Ramos (cell line): ENCODE measurements at regions not wholly inside any gene's neighbourhood (a gene's known extent, or its start where the extent isn't known, plus 50 kb on each side); places are given as distances from the start of the nearest gene placed in this dataset.
"Not testable (repeated sequence)": the region's sequence is repeated elsewhere in the genome, so short reads cannot be mapped to it uniquely, and the experiment has no call there.

Experiments
- in situ Hi-C: fragments of 300-500 bp; cut with MboI; formaldehyde crosslinking; loops from one replicate; pipeline ENCODE4 v1.14.3; 2022; ENCODE audit warnings: low sequenced_read_pairs; ENCODE audit not compliant: unreplicated experiment

DNA sequence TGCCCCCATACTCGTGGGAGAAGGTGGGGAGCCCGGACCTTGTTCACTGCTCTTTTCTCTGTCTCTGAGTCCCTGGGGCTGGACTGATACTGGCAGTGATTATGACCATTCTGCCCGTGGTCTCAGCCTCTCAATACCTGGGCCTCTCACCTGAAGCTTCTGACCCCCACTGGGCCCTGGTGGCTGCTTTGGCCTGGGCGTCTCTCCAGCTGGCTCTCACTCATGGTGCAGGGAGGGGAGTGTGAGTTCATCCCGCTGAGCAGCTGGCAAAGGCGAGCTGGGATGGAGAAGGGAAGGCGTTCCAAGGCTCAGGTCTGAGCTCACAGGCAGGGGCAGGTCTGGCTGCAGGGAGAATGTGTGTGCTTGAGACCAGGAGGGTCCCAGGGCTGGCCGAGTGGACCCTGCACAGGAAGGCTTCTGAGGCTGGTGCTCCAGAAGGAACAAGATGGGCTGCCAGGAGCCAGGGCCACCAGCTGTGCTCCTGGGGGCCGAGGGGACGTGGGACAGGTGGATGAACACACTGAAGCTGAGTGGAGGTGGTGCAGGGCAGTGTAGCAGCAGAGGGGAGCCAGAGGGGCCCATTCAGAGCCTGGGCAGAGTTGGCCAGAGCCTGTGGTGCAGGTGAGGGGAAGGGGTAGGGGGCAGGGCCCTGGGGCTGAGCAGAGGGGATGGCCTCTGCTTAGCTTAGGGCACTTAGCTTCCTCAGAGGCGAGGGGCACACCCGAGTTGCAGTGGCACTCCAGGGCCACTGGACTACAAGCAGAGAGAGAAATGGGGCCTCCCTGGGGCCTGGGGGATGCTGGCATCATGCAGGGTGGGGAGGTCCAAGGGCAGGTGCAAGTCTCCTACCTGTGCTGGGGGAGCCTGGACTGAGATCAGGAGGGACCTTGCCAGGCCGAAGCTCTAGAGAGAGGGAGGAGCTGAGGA is 122.5 kb downstream of the TMEM121 start:
- in situ Hi-C loops = not testable (repeated sequence)

DNA sequence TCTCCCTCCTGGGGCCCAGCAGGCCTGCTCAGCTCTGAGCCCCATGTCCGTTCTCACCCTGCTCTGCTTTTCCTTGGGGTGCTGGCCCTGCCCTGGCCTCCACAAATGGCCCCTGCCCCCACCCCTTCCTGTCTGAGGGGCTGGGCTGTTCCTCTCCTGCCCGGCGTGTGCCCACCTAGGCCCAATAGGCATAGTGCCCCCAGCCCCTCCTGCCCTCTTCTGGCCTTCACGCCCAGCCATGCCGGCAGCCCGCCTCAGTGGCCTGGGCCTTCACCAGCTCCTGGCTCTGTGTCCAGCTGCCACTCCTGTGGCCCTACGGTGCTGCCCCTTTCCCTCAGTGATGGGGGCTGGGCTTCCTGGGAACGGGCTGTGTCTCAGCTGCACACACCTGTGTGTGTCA is 125.9 kb downstream of the TMEM121 start:
- in situ Hi-C loops = loop anchor here (25.0 kb wide), 1 partner anchor 785 kb away; no protein-coding TSS in a partner anchor

DNA sequence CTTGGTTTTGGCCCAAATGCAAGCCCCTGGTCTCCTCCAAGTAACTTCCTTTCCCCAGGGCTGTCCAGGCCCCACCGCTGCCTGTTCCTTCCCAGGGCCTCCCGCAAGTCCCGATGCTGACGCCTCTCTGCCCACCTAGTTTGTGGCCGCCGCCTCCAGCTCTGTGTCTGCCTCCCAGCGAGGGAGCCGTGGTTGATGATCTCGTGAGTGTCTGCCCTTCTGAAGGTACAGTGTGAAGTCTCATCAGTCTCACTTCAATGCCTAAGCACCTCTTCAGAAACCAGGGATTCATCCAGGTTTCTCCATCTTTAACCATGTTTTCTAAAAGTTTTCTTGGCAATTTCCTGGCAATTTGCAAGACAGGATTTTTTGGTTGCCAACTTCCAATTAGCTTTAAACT is 127.5 kb downstream of the TMEM121 start:
- in situ Hi-C loops = loop anchor here (25.0 kb wide), 1 partner anchor 783 kb away; no protein-coding TSS in a partner anchor

DNA sequence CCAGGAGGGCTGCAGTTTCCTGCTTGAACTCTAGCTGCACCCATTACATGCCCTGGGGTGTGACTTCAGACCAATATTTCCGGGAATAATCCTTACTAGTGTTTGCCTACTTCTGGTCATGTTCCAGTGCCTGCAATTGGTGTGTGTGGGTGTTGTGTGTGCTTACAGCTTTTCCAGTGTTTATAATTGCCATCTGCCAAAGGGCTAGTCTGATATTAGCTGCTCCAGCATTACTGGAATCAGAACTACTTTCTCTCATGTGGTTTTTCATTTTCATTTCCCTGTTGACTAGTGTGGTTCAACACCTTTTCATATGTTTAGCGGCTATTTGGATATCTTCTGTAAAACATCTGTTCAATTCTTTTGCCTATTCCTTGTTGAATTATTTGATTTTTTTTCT is 132.9 kb downstream of the TMEM121 start:
- in situ Hi-C loops = loop anchor here (25.0 kb wide), 1 partner anchor 778 kb away; no protein-coding TSS in a partner anchor

DNA sequence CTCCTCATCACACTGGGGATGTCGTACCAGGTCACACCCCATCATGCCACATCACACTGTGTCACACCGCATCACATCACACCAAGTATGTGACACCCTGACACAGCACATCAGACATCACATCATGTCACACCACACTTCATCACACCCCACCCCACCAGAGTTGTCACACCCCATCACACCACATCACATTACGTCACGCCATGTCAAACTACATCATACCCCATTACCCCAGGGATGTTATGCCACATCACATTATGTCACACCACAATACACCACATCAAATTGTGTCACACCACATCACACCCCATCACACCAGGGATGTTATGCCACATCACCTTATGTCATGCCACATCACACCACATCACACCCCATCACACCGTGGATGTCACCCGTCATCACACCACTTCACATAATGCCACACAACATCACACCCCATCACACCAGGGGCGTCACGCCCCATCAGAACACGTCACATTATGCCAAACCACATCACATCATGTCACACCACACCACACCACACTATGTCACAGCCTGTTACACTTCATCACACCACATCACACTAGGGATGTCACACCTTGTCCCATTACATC is 133.6 kb downstream of the TMEM121 start:
- in situ Hi-C loops = loop anchor here (25.0 kb wide), 1 partner anchor 777 kb away; no protein-coding TSS in a partner anchor

DNA sequence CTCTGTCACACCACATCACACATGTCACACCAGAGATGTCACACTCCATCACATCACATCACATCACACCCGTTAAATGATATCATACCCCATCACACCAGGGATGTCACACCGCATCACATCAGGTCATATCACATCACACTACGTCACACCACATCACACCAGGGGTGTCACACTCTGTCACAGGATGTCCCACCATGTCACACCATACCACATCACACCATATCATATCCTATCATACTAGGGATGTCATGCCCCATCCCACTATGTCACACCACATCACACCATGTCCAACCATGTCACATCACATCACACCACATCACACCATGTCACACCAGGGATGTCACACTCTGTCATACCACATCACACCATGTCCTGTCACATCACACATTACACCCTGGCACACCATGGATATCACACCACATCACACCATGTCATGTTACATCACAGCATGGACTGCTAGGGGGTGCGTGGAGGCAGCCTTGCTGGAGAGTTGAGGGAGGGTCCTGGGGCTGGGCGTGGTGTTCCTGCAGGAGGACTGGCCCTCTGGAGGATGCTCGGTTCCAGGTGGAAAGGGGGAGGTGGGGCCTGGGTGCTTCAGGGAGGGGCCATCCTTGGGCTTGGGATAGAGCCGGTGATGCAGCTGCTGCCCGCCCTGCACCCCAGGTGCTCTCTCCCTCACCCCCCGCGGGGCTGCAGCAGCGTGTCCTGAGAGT is 134.6 kb downstream of the TMEM121 start:
- in situ Hi-C loops = loop anchor here (25.0 kb wide), 1 partner anchor 776 kb away; no protein-coding TSS in a partner anchor

DNA sequence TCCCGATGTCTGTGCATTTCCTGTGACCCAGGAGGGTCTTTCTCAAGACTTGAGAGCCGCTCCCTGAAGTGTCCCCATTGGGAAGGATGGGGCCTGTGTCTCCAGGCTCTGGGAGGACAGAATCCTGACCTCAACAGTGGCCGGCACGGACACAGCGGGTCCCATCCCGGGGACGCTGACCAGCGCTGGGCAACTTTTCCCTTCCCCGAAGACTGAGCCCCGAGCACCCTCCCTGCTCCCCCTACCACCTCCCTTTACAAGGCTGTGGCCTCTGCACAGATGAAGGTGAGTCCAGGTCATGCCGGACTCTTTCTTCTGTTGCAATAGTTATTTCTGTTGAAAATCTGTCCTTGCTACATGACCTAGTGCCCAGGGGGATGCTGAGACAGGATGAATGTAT is 135.7 kb downstream of the TMEM121 start:
- in situ Hi-C loops = loop anchor here (25.0 kb wide), 1 partner anchor 775 kb away; no protein-coding TSS in a partner anchor

DNA sequence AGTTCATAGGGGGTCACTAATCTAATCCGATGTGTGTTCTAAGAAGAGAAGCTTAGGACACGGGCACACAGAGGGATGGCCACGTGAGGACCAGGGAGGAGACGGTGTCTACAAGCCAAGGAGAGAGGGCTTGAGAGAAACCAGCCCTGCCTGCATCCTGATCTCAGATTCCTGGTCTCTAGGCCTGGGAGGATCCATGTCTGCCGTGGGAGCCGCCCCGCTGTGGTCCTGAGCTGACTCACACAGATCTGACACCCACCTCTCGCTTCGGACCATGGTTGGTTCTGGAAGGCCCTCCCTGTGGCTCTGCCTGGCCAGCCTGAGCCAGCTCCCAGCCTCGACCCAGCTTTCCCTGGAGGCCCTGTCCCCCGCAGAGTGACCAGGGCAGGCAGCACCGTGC is 136.2 kb downstream of the TMEM121 start:
- in situ Hi-C loops = loop anchor here (25.0 kb wide), 1 partner anchor 775 kb away; no protein-coding TSS in a partner anchor

DNA sequence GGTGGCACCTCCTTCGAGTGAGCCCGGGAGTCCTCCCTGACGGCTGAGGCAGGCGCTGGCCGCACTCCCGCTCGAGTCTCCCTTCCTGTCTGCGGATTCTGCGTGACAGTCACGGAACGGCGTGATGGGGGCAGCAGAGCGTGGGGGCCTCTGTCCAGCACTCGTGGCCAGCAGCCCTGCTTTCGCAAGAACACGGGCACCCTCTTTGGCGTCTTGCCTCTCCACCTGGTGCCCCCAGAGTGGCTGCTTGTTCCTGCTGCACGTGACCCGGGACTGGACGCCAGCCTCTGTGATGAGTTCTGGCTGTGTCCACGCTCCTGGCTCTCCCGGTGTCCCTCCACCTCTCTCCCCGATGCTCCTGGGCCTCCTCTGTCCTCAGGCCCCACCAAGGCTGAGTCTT is 136.9 kb downstream of the TMEM121 start:
- in situ Hi-C loops = loop anchor here (25.0 kb wide), 1 partner anchor 774 kb away; no protein-coding TSS in a partner anchor

DNA sequence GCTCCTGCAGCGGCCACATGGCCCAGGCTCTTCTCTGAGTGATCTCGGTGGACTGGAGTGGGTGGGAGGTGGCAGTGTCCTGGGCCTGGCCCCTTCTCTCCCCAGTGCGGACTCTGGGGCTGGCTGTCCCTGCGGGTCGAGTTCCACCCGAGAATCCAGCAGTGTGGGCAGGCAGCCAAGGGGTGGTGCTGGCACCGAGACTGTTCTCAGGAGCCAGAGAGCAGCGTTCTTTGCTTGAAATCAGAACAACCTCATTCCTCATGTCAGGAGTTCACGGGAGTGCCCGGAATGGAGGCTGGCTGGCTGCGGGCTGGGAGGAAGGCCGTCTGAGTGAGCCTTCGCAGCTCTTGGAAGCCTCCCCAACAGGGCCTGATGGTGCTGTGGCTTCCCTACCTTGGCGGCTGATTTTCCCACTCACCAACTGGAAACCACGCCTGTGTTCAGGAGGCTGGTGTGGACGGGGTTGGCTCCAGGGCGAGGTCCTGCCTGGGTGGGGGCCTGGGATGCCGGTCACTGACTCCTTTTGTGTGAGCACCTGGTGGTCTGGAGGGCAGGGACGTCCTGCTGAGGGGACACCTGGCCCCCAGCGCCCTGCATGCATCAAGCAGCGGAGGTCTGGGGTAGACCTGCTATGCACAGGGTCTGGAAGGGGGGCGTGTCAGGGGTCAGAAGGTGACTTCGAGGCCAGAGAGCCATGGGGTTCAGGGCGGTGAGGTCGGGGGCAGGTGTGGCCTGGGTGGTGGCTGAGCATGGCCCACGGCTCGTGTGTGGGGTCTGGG is 137.6 kb downstream of the TMEM121 start:
- in situ Hi-C loops = loop anchor here (25.0 kb wide), 1 partner anchor 773 kb away; no protein-coding TSS in a partner anchor

DNA sequence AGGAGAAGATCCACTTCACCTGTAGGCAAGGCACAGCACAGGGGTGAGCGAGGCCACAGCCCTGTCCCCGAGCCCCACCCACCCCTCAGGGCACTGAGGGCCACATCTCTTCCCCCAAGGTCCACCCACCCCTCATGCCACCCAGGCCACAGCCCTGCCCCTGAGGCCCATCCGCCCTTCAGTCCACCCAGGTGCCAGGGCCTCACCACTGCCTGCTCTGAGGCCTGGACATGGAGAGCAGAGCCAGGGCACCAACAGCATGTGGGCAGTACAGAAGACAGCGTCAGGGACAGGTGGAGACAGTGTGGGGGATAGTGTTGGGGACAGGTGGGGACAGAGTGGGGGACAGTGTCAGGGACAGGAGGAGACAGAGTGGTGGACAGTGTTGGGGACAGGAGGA is 138.3 kb downstream of the TMEM121 start:
- in situ Hi-C loops = loop anchor here (25.0 kb wide), 1 partner anchor 773 kb away; no protein-coding TSS in a partner anchor

DNA sequence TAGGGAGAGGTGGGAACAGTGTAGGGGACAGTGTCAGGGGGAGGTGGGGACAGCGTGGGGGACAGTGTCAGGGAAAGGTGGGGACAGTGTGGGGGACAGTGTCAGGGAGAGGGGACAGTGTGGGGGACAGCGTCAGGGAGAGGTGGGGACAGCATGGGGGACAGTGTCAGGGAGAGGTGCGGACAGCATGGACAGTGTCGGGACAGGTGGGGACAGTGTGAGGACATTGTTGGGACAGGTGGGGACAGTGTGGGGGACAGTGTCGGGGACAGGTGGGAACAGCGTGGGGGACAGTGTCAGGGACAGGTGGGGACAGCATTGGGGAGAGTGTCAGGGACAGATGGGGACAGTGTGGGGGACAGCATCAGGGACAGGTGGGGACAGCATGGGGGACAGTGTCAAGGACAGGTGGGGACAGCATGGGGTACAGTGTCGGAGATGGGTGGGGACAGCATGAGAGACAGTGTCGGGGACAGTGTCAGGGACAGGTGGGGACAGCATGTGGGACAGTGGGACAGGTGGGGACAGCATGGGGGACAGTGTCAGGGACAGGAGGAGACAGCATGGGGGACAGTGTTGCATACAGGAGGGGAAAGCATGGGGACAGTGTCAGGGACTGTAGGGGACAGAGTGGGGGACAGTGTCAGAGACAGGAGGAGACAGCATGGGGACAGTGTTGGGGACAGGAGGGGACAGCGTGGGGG is 139.0 kb downstream of the TMEM121 start:
- in situ Hi-C loops = loop anchor here (25.0 kb wide), 1 partner anchor 772 kb away; no protein-coding TSS in a partner anchor

DNA sequence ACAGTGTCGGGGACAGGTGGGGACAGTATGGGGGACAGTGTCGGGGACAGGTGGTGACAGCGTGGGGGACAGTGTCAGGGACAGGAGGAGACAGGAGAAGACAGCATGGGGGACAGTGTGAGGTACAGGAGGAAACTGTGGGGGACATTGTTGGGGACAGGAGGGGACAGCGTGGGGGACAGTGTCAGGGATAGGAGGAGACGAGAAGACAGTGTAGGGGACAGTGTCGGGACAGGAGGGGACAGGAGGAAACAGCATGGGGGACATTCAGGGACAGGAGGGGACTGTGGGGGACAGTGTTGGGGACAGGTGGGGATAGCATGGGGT is 139.5 kb downstream of the TMEM121 start:
- in situ Hi-C loops = loop anchor here (25.0 kb wide), 1 partner anchor 771 kb away; no protein-coding TSS in a partner anchor

DNA sequence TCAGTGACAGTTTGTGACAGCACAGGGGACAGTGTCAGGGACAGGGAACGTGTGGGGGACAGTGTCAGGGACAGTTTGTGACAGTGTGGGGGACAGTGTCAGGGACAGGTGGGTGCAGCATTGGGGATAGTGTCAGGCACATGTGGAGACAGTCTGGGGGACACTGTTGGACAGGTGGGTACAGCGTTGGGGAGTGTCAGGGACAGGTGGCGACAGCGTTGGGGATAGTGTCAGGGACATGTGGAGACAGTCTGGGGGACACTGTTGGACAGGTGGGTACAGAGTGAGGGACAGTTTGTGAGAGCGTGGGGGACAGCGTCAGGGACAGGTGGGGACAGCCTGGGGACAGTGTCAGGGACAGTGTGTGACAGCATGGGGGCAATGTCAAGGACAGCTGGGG is 140.0 kb downstream of the TMEM121 start:
- in situ Hi-C loops = loop anchor here (25.0 kb wide), 1 partner anchor 771 kb away; no protein-coding TSS in a partner anchor

DNA sequence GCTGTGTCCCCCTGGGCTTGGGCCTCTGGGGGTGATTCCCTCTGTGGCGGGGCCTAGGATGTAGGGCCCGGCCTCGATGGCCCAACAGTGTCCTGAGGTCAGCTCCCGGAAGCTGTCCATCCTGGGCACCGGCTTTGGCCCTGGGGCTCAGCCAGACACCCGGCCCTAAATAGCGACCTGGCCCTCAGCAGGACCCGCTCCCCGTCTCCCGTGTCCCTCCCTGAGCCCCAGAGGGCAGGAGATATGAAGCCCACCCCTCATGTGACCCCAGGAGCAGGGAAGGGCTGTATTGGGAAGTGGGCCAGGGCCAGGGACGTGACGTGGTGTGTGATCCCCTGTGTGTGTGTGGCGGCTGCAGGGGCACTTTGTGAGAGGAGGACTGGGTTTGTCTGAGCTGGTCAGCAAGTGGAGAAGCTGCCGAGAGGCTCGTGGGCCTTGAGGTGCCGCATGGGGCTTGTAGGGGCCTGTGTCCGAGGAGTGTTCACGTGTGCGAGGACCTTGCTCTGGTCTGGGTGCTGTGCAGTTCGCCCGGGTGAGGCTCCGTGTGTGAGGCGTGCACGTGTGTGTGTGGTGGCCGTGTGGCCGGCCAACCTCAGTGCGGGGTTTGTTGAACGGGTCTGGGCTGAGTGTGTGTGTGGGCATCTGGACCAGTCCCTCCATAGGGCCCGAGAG is 140.7 kb downstream of the TMEM121 start:
- in situ Hi-C loops = loop anchor here (25.0 kb wide), 1 partner anchor 770 kb away; no protein-coding TSS in a partner anchor

DNA sequence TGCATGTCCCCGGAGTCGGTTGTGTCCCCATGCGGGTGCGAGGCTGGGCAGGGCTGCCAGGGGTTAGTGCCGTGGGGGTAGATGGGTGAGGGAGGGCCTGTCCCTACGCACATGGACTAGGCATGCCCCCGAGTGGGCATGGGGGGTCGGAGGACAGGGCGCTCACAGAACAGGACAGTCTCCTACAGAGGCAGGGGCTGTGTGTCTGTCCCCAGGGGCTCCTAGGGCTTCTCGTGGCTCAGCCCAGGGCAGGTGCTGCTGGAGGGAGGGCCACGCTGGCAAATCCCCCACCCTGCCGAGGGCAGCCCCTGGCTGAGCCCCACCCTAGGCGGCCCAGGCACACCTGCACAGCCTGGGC is 141.3 kb downstream of the TMEM121 start:
- in situ Hi-C loops = loop anchor here (25.0 kb wide), 1 partner anchor 770 kb away; no protein-coding TSS in a partner anchor

DNA sequence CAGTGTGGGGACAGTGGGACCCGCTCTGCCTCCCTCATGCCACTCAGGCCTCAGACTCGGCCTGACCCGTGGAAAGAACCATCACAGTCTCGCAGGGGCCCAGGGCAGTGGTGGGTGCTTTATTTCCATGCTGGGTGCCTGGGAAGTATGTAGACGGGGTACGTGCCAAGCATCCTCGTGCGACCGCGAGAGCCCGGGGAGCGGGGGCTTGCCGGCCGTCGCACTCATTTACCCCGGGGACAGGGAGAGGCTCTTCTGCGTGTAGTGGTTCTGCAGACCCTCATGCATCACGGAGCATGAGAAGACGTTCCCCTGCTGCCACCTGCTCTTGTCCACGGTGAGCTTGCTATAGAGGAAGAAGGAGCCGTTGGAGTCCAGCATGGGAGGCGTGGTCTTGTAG is 141.6 kb downstream of the TMEM121 start:
- in situ Hi-C loops = loop anchor here (25.0 kb wide), 1 partner anchor 769 kb away; no protein-coding TSS in a partner anchor
